ENCODE measurements at regions not wholly inside any gene's neighbourhood (a gene's known extent, or its start where the extent isn't known, plus 50 kb on each side); places are given as distances from the start of the nearest gene placed in this dataset.

GRCh38 chr6:121838842-121839241, 403.4 kb downstream of the GJA1 start:
- TF ChIP-seq POLR2A (IDR thresholded peaks at IDR 0.05), result no peak
- no peak for TF ChIP-seq CTCF (IDR thresholded peaks at IDR 0.05)
- TF ChIP-seq EP300 (IDR thresholded peaks at IDR 0.05), result no peak

Data from tibial nerve (tissue), 4 donors.